HUES64 (cell line): ENCODE measurements at regions not wholly inside any gene's neighbourhood (a gene's known extent, or its start where the extent isn't known, plus 50 kb on each side); places are given as distances from the start of the nearest gene placed in this dataset.

Source experiments
- H3K27ac ChIP-seq: 2 replicates; pipeline ENCODE4 v1.7.0; 2013; ENCODE audit warnings: low read depth, low read length, inconsistent platforms
- H3K27me3 ChIP-seq: 2 replicates; pipeline ENCODE4 v1.6.1; 2013; ENCODE audit warnings: mild to moderate bottlenecking, low read length; ENCODE audit not compliant: insufficient read depth
- H3K36me3 ChIP-seq: 2 replicates; pipeline ENCODE4 v1.6.1; 2013; ENCODE audit warnings: mild to moderate bottlenecking, low read length; ENCODE audit not compliant: insufficient read depth
- H3K4me1 ChIP-seq: 2 replicates; pipeline ENCODE4 v1.6.1; 2013; ENCODE audit warnings: mild to moderate bottlenecking, low read length, moderate library complexity; ENCODE audit not compliant: insufficient read depth
- H3K4me3 ChIP-seq: 2 replicates; pipeline ENCODE4 v1.5.1; 2013; ENCODE audit warnings: mild to moderate bottlenecking, low read length, moderate library complexity
- H3K9ac ChIP-seq: 2 replicates; pipeline ENCODE4 v1.6.1; 2013; ENCODE audit warnings: mild to moderate bottlenecking, low read depth, low read length
- H3K9me3 ChIP-seq: 2 replicates; pipeline ENCODE4 v1.6.1; 2013; ENCODE audit warnings: low read depth, low read length; ENCODE audit not compliant: insufficient read depth
- WGBS: fragments of 150-250, 120-280 bp; methylation state at CpG from one replicate; pipeline ENCODE4 v1.1.7; 2013; ENCODE audit warnings: missing lambda C conversion rate; 5-methylcytosine and 5-hydroxymethylcytosine counted together

DNA sequence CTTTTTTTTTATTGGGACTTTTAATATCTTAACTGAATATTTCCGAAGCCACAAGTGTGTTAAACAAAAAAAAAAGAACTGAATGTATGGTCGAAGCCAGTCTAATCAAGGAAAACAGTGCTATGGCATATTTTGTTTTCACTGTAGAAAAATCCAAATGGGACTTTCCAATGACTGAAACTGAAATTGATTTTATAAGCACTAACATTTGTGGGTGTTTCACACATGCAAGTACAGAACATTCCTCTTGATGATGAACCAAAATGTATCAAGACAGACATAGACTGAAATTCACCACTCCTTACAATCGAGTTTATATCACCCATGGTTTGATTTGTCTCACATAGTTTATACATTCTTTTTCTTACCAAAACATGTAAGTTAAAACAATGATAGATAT lies 1026.8 kb downstream of the CDH18 start:
- H3K4me1 ChIP-seq, result no peaks in the 10 kb centered on the region
- H3K27ac ChIP-seq, result no peak overlapping the region
- H3K4me3 ChIP-seq, result no peak overlapping the region
- H3K27me3 ChIP-seq, result no peaks in the 10 kb centered on the region
- H3K9ac ChIP-seq, result no peak overlapping the region
- H3K36me3 ChIP-seq, result no peaks in the 10 kb centered on the region
- no peaks in the 10 kb centered on the region for H3K9me3 ChIP-seq
- 92% methylated on average over 3 of the region's 3 CpGs for WGBS

DNA sequence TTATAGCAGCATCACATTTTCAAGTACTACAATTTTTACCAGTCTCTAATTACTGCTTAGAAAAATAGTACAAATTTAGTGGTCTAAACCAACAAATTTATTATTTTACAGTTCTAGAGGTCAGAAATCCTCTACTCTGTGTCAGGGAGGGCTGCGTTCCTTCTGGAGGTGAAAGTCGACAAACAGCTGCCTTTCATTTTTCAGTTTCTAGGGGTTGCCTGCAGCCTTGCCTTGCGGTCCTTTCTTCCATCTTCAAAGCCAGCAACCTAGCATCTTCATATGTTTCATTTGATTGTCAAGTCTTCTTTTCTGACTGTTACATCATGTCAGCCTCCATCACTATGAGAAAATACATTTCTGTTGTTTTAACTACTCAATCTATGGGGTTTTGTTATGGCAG lies 1022.1 kb downstream of the CDH18 start:
- Histone ChIP-seq H3K27me3 (no peaks in the 10 kb centered on the region), H3K4me3 (no peak overlapping the region), H3K9ac (no peak overlapping the region), H3K36me3 (no peaks in the 10 kb centered on the region), H3K27ac (no peak overlapping the region), H3K4me1 (no peaks in the 10 kb centered on the region), H3K9me3 (no peaks in the 10 kb centered on the region)
- WGBS, result 92% methylated on average over 3 of the region's 3 CpGs

DNA sequence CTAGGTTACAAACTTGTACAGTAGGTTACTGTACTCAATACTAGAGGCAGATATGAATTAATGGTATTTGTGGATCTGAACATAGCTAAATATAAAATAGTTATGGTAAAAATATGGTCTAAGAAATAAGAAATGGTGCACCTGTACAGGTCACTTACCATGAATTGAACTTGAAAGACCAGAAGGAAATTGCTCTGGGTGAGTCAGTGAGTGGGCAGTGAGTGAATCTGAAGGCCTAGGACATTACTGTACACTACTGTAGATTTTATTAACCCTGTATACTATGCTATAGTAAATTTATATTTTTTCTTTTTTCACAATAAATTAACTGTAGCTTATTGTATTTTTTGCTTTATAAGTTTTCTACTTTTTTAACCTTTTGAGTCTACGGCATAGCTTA lies 1020.4 kb downstream of the CDH18 start:
- H3K9ac ChIP-seq, result no peak overlapping the region
- no peaks in the 10 kb centered on the region for H3K9me3 ChIP-seq

DNA sequence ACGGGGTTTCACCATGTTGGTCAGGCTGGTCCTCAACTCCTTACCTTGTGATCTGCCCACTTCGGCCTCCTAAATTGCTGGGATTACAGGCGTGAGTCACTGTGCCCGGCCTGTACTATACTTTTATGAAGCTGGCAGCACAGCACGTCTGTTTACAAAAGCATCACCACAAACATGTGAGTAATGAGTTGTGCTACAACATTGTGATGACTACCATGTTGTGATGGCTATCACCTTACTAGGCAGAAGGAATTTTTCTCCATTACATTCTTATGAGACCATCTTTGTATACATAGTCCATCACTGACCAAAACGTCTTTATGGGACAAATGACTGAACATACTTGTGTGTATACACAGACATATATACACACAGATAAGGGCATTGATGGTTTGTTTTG lies 1019.0 kb downstream of the CDH18 start:
- Histone ChIP-seq H3K9me3 (no peaks in the 10 kb centered on the region), H3K9ac (no peak overlapping the region), H3K27ac (no peak overlapping the region), H3K36me3 (no peaks in the 10 kb centered on the region), H3K27me3 (no peaks in the 10 kb centered on the region), H3K4me3 (no peak overlapping the region), H3K4me1 (peaks cover 9% of the 10 kb centered on the region)
- 95% methylated on average over 5 of the region's 6 CpGs for WGBS

More for the DNA sequence above, 1020.4 kb downstream of the CDH18 start:
- Histone ChIP-seq H3K27ac (no peak overlapping the region), H3K4me3 (no peak overlapping the region), H3K27me3 (no peaks in the 10 kb centered on the region), H3K4me1 (peaks cover 9% of the 10 kb centered on the region), H3K36me3 (no peaks in the 10 kb centered on the region)
- WGBS, result no CpG with 5 or more reads among the region's 1 CpG

DNA sequence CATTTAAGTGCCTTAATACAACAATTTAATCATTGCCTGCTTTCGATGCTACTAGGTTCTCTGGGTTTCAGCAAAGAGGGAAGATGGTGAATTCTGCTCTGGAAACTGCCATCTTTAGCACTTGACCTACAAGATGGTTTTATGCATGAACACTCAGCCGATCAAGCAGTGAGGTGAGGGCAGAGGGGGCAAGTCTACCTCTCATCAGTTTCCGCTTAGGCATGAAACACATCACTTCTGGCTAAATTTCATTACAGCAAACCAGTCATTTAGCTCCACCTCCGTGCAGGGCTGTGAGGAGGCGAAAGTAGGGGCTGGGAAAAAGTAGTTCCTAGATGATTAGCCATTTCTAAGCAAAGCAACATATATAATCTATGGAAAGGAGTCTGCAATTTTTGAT lies 1018.0 kb downstream of the CDH18 start:
- H3K4me3 ChIP-seq, result no peak overlapping the region
- H3K9ac ChIP-seq, result no peak overlapping the region
- no peak overlapping the region for H3K27ac ChIP-seq
- H3K36me3 ChIP-seq, result no peaks in the 10 kb centered on the region
- WGBS, result 100% methylated on average over 3 of the region's 5 CpGs
- H3K9me3 ChIP-seq, result no peaks in the 10 kb centered on the region
- H3K4me1 ChIP-seq, result peaks cover 9% of the 10 kb centered on the region
- H3K27me3 ChIP-seq, result no peaks in the 10 kb centered on the region

DNA sequence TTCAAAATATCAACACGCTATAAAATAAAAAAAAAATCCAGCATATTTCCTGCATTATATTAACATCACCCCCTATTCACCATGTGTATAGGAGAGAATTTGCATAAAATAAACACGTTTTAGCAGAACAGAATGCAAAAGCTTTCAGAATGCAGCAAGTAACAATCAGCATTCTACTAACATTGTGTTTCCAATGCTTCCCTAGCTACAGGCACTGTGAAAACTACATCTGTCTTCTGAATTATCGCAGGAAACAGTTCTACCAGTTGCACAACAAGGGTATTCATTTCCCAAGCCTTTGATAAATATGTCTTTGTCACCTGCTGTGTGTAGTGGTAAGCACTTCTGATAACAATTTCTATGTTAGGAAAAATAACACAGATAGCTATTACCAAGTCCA lies 1015.8 kb downstream of the CDH18 start:
- H3K27me3 ChIP-seq, result no peaks in the 10 kb centered on the region
- no peaks in the 10 kb centered on the region for H3K36me3 ChIP-seq
- H3K27ac ChIP-seq, result no peak overlapping the region
- 83% methylated on average over 3 of the region's 3 CpGs for WGBS
- H3K9ac ChIP-seq, result no peak overlapping the region
- H3K9me3 ChIP-seq, result no peaks in the 10 kb centered on the region
- peaks cover 9% of the 10 kb centered on the region for H3K4me1 ChIP-seq
- H3K4me3 ChIP-seq, result no peak overlapping the region

DNA sequence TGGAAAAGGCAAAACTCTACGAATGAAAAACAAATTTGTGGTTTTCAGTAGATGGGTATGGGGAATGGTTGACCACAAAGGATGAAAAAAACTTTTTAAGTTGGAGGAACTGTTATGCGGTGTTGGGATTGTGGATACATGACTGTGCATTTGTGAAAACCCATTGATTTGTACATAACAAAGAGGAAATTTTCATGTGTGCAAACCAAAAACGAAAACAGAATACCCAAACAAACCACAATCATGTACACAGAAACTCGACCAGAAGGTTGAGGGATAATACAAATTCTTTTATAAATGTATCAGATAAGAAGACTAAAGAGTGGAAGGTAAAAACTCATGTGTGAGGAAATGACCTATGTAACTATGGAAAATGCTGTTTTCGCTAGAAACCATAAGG lies 1012.4 kb downstream of the CDH18 start:
- no peaks in the 10 kb centered on the region for H3K9me3 ChIP-seq
- H3K27ac ChIP-seq, result no peak overlapping the region
- no peaks in the 10 kb centered on the region for H3K36me3 ChIP-seq
- no peak overlapping the region for H3K4me3 ChIP-seq
- no peaks in the 10 kb centered on the region for H3K27me3 ChIP-seq
- H3K4me1 ChIP-seq, result peaks cover 9% of the 10 kb centered on the region
- 97% methylated on average over 3 of the region's 5 CpGs for WGBS
- H3K9ac ChIP-seq, result no peak overlapping the region

DNA sequence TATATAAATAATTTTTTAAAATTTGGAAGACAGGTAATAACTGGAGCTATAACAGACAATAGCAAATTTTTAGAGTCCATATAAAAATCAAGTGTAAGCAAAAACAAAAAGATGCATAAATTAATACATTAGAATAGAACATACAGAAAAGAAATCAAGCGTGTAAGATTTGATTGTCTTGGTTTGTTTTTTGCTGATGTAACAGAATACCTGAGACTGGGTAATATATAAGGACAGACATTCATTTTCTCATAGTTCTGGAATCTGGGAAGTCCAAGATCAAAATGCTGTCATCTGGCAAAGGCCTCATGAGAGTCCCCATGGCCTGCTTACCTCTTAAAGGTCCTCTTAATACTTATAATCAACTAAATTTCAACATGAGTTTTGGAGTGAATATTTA lies 1010.1 kb downstream of the CDH18 start:
- H3K4me1 ChIP-seq, result no peaks in the 10 kb centered on the region
- no peaks in the 10 kb centered on the region for H3K27me3 ChIP-seq
- WGBS, result 100% methylated on average over 1 of the region's 1 CpG
- H3K9ac ChIP-seq, result no peak overlapping the region
- peaks cover 7% of the 10 kb centered on the region; the same call in 1 of the 2 replicates for H3K9me3 ChIP-seq
- no peaks in the 10 kb centered on the region for H3K36me3 ChIP-seq
- H3K27ac ChIP-seq, result no peak overlapping the region
- no peak overlapping the region for H3K4me3 ChIP-seq

DNA sequence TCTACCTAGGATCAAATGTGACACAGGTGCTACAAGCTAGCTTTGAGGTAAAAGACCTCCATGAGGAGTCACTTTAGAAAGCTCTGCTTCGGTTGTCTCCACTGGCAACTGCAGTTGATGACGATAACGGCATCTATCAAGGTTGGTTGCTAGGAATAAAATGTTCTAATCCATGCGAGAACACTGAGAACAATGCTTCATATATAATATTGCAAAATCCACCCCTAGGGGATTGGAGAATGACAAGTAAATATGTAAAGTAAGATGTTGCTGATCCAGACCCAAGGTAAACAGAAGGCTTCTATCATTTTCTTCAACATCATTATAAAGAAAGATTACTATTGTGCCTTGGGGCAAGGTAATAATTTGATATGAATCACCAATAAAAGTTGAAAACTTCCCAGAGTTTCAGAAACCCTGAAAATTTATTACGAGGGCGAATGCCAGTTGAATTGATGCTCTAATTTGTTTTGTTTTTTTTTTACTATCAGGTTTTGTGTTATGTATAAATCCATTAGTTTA lies 1003.4 kb downstream of the CDH18 start:
- no peak overlapping the region for H3K27ac ChIP-seq
- H3K27me3 ChIP-seq, result no peaks in the 10 kb centered on the region
- H3K36me3 ChIP-seq, result no peaks in the 10 kb centered on the region
- no peak overlapping the region for H3K9ac ChIP-seq
- peaks cover 32% of the 10 kb centered on the region for H3K4me1 ChIP-seq
- peaks cover 7% of the 10 kb centered on the region; the same call in 1 of the 2 replicates for H3K9me3 ChIP-seq
- H3K4me3 ChIP-seq, result no peak overlapping the region
- 84% methylated on average over 5 of the region's 6 CpGs for WGBS

DNA sequence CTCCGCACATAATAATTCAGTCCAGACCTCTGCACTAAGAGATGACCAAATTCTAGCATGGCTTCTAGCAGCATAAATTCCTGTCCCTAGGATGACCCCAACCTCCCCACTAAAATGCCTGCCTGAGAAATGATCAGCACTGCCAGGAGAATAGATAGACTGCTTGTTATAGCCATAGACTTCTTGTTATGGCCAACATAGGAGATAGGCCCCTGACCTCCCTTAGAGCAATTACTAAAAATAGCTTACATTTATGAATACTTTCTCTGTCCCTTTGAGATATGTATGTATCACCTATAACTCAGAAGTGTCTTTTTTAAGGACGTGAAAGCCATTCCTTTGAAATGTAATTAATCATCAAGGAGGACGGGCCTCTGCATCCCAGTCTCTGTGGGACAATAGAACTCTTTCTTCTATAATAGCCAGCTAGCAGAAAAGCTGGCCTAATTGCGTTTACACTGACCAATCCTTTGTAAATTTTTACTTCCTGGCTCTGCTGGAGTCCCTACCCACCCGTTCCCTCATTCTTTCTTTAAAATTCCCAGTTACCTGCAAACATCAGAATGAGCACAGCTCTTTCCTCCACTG lies 1002.7 kb downstream of the CDH18 start:
- peaks cover 38% of the 10 kb centered on the region for H3K4me1 ChIP-seq
- 34% methylated on average over 5 of the region's 5 CpGs for WGBS

DNA sequence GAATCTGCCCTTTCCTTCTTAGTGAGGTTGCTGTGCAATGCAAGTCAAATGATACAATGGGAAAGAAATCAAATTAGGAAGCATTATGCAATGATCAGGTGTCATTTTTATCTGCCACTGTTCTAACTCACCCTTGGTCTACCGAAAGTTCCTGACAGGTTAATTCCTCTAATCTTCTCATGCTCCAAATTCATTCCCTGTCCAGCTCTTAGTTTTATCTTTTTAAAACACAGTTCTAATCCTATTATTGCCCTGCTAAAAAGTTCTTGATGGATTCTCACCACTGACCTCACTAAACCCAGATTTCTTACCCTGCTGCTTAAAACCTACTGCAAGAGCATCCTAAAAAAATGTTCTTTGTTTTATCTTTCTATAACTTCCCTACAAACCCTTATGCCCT lies 1000.9 kb downstream of the CDH18 start:
- H3K9ac ChIP-seq, result 0 out of 2 replicates have a peak overlapping the region, but pooled peaks have one; percentile 34
- no peaks in the 10 kb centered on the region for H3K27me3 ChIP-seq
- peaks cover 43% of the 10 kb centered on the region for H3K4me1 ChIP-seq
- WGBS, result 88% methylated on average over 1 of the region's 1 CpG
- H3K36me3 ChIP-seq, result no peaks in the 10 kb centered on the region
- H3K9me3 ChIP-seq, result peaks cover 7% of the 10 kb centered on the region; the same call in 1 of the 2 replicates
- no peak overlapping the region for H3K4me3 ChIP-seq
- H3K27ac ChIP-seq, result no peak overlapping the region

More for the DNA sequence above, 1002.7 kb downstream of the CDH18 start:
- H3K9ac ChIP-seq, result no peak overlapping the region
- no peaks in the 10 kb centered on the region for H3K27me3 ChIP-seq
- H3K9me3 ChIP-seq, result peaks cover 7% of the 10 kb centered on the region; the same call in 1 of the 2 replicates
- no peaks in the 10 kb centered on the region for H3K36me3 ChIP-seq
- peak overlapping the region; percentile 32; the same call in 1 of the 2 replicates for H3K27ac ChIP-seq
- H3K4me3 ChIP-seq, result peak overlapping the region; percentile 1; the same call in 1 of the 2 replicates

DNA sequence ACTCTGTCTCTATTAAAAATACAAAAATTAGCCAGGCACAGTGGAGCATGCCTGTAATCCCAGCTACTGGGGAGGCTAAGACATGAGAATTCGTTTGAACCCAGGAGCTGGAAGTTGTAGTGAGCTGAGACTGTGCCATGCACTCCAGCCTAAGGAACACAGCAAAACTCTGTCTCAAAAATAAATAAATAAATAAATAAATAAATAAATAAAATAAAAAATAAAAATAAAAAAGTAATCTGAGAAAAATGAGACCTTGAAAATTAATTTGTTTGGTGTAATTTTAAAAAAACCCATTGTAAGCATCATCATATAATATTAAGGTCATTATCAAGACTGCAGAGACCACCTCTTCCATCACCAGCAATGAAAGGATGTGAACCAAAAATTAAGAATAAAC lies 997.1 kb downstream of the CDH18 start:
- 89% methylated on average over 1 of the region's 1 CpG for WGBS
- no peaks in the 10 kb centered on the region for H3K36me3 ChIP-seq

More for the DNA sequence above, 997.1 kb downstream of the CDH18 start:
- Histone ChIP-seq H3K9me3 (no peaks in the 10 kb centered on the region), H3K4me3 (no peak overlapping the region), H3K27ac (no peak overlapping the region), H3K4me1 (peaks cover 32% of the 10 kb centered on the region), H3K9ac (no peak overlapping the region), H3K27me3 (no peaks in the 10 kb centered on the region)
